GM21619 (cell line): ENCODE measurements at regions not wholly inside any gene's neighbourhood (a gene's known extent, or its start where the extent isn't known, plus 50 kb on each side); places are given as distances from the start of the nearest gene placed in this dataset.

ENCODE experiments used
- ATAC-seq: cut with Tn5 transposase; IDR thresholded peaks from one replicate; pipeline ENCODE4 v1.9.1; 2021; ENCODE audit not compliant: unreplicated experiment

DNA sequence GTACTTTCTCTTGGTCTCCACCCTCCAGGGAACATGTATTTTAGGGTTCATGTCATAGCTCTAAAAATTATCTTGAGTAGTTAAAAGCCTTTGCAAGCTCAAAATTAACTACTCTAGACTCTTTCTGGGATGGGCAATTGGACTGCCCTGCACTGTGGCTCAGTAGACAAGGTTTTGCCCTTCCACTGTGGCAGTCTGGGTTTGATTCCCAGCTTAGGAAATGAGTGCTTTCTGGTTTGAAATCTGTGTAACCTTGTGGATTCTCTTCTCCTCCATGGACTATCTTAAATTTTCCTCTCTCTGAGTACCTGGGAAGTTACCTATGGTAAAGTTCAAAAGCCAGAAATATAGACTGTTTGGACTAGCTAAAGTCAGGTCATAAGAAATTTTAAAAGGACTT lies 94.6 kb upstream of the UST start:
- ATAC-seq, result no peak

DNA sequence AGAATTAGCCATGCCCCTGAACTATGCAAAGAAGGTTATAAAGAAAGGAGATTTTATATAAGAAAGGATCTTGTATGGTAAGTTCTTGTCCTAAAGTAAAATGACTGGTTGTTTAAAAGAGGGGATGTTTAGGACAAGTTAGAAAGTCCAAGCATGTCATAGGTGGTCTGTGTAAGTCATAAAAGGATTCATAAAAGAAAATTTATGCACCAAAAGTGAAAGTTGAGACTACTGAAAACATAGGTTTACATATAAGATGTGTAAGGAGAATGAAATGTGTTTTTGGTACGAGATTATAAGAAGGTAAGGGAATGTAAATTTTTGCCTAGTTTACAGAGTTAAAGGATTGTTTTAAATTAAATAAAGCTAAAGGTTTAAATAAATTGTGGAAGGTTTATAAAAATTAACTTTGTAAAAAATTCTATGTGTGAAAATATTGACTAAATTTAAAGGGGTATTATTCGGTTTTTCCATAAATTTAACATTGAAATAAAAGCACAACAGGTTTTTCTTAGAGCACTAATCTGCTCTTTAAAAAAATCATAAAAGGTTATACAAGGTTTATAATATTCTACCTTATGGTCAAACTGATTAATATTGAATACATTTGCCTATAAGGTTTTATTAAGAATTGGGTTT lies 93.6 kb upstream of the UST start:
- ATAC-seq, result no peak

DNA sequence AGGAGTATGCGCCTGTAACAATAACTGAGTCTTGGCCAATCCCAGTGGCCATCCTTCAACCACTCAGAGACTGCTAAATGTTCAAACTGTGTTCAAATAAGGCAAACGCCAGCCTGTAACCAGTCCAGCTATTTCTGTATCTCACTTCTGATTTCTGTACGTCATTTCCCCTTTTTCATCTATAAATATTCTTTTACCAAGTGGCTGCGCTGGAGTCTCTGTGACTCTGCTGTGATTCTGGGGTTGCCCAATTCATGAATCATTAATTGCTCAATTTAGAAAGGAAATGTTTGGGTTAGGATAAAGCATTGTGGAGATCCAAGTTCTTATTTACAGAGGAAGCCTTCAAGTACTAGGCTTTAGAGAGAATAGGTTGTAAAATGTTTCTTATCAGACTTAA lies 89.8 kb upstream of the UST start:
- no peak for ATAC-seq

DNA sequence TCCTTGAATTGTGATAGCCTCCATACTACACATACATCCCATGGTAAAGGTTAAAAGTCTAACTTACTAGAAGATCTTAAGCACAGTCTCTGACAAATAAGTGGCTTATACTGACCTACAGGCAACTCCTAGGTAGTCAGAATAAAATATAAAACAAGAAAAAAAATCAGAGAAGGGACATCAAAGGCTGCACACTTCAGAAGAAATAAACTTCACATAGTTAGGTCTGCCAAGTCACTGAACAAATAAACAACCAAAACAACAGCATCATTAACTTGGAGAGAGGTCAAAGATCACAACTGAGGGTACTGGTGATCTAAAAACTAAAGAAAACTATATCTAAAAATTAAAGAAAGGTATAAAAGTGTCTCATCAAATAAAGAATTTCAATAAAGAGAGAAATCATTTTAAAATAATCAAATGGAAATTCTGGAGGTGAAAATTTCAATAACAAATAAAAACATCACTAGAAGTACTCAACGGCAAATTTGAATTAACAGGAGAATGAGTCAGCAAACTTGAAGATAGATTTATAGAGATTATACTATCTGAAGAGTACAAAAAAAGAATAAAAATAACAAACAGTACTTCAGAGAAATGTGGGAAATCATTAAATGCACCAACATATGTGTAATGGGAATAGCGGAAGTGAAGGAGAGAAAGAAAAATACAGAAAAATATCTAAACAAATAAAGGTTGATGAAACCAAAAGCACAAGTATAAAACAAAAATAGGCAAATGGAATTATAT lies 88.0 kb upstream of the UST start:
- ATAC-seq, result no peak

DNA sequence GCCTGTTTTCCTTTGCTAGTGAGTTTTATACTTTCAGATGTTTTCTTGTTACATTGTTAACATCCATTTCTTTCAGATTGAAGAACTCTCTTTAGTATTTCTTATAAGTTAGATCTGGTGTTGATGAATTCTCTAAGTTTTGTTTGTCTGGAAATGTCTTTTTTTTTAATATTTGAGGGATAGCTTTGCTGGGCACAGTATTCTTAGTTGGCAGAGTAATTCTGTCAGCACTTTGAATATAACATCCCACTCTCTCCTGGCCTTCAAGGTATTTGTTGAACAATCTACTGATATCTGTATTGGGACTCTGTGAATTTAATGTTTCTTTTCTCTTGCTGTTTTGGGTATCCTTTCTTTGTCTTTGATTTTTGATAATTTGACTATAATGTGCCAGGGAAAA lies 79.4 kb upstream of the UST start:
- no peak for ATAC-seq

DNA sequence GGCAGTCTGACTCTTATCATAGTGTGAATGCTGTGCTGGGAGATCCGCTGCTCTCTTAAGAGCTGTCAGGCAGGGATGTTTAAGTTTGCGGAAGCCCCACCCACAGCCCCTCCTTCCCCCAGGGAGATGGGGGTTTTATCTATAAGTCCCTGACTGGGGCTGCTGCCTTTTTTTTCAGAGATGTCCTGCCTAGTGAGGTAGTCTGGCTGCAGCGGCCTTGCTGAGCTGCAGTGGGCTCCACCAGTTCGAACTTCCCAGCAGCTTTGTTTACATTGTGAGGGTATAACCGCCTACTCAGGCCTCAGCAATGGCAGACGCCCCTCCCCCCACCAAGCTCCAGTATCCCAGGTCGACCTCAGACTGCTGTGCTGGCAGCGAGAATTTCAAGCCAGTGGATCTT lies 75.7 kb upstream of the UST start:
- no peak for ATAC-seq

DNA sequence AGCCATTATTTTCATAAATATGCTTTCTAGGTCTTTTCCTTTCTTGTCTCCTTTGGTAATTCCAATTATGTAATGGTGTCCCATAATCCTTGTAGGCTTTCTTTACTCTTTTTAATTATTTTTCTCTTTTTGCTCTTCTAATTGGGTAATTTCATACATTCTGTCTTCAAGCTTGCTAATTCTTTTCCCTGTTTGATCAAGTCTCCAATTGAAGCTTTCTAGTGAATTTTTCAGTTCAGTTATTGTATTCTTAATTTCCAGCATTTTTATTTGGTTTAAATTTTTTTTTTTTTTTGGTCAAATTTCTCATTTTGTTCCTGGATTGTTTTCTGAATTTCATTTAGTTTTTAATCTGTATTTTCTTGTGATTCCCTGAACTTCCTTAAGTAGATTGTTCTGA lies 74.9 kb upstream of the UST start:
- no peak for ATAC-seq

DNA sequence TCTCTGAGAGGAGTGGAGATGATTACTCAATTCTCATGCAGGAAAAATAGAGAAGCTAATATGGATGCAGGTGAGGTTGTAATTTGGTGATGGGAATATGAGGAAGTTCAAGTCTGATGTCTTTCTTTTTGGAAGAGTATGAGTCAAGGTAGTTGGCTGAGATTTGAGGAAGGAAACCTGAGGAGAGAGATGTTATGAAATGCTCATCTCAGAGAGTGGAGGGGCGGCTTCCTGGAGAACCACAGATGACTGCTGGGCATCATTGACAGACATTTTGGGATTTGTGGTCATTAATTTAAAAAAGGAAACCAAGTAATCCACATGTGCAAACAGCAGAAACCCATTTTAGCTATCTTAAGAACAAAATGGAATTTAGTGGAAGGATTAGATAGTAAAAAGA lies 72.5 kb upstream of the UST start:
- ATAC-seq, result no peak

DNA sequence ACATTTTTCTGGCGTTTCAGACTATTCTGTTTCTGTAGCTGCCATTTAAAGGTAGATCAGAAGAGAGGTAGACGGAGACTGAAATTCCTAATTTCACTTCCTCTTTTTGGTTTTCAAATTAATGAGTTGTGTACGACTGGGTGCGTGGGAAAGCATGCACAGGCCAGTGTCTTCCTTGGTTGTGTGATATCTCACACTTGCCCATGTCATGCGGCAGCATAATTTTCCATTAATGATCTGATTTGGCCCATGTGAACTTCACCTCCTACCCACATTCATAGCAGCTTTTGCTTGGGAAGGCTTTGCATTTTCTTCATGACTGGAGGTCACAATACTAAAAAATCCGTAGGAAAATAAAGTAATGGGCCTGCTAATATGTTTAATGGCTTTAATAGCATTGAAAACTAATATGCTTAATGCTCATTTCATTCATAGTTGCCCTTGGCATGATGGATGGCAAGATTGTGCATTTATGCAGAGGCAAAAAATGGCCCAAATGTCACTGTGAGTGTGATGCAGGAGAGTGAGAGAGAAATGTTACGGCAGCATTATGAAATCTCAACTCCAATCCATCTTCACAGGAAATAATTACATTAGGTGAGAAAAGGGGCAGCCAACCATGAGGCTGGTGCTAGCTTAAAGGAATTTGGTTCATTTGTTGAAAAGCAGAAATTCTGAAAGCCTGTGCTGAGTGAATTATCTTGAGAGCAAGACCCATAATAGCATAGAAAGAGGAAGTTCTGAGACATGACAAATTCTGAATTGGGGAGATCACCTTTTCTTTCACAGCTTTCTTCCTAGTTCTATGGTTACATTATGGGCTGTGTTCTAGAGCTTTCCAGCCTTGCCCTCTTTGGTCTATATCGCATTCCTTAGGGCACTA lies 69.0 kb upstream of the UST start:
- peak; percentile 77 for ATAC-seq

DNA sequence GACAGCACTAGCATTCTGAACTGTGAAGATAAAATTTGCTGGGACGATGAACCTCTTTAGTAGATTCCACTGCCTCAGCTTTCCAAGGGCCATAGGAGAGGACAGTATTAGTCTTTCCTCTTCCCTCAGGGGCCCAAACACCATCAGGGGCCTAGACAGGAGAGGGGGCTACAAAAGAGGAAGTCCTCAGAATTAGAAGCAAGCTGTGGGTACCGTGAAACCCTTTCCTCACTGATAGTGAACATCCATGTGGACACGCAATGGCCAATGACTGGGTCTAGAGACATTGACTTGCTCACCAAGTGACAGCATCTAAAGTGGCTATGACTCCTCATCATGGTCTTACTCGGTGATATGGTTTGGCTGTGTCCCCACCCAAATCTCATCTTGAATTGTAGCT lies 68.1 kb upstream of the UST start:
- no peak for ATAC-seq

DNA sequence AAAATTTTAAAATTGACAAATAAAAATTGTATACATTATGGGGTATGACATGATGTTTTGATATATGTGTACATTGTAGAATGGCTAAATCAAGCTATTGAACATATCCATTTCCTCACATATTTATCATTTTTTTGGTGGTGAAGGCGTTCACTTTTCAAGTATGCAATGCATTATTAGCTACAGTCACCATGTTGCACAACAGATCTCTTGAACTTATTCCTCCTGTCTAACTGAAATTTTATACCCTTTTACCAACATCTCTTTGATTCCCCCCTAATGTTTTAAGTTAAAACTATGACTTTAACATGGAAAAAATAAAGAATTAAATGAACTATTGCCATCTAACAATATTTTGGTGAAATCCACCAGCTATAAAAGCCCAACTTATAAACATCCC lies 65.2 kb upstream of the UST start:
- no peak for ATAC-seq

DNA sequence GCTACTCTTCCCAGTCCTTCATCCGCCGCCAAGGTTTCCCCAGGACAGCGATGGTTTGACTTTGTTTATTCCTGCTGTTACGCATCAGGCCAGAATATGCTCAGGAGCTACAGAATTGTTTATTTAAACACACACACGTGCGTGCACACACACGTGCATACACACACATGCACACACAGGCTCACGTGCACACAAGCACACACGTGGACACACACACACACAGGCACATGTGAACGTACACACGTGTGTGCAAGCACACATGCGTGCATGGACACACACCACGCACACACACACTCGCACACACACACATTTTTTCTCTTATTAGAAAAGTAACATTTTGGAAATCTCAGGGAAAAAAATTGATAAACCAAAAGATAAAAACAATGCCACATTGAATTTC lies 64.6 kb upstream of the UST start:
- ATAC-seq, result no peak

DNA sequence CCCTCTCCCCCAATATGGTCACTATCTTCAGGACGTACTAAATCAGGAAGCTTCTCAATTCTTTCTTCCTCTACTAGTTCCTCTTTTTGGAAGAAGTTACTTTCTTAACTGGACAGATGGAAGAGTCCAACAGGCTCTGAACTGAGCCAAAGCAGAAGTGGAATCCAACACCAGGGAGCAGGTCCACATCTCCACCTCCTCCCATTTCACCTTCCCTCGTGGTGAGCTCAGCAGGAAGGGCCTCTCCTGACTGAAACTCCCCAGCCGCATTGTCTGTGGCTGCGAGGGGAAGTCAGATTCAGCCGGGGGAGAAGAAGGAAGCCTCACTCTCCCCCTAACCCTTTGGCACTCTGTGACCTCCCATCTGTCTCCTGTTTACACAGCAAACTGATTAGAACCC lies 63.8 kb upstream of the UST start:
- ATAC-seq, result no peak

DNA sequence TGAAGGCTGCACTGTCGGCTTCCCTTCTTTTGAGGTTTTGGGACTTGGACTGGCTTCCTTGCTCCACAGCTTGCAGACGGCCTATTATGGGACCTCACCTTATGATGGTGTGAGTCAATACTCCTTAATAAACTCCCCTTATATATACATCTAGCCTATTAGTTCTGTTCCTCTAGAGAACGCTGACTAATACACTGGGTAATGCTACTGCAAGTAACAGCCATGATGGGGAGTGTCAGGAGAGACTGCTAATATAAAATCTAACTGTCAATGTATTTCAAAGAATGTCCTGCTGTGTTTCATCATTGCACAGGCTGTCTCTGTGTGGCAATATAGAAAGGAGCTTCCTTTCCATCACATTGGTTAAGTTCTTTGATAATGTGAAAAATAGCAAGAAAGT lies 57.7 kb upstream of the UST start:
- no peak for ATAC-seq

DNA sequence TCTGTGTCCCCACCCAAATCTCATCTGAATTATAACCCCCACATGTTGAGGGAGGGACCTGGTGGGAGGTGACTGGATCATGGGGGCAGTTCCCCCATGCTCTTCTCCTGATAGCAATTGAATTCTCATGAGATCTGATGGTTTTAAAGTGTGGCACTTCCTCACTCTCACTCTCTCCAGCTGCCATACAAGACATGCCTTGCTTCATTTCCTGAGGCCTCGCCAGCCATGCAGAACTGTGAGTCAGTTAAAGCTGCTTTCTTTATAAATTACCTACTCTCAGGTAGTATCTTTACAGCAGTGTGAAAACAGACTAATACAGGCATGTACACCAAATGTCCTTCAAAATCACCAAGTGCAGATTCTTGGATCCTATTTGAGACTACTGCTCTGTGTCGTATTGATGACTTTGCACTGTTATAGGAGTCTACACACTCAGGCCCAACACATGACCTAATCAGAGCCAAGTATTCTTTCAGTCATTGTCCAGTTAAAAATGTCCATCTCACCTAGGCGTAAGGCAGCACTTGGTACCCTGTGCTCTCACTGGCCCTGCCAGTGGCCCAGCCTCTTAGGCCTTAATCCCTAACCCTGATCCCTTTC lies 52.8 kb upstream of the UST start:
- peak; percentile 79 for ATAC-seq
